H1 (cell line): ENCODE measurements at regions not wholly inside any gene's neighbourhood (a gene's known extent, or its start where the extent isn't known, plus 50 kb on each side); places are given as distances from the start of the nearest gene placed in this dataset.

Experiments used
- CTCF ChIA-PET: fragments of 300-600 bp; sonication (Branson Sonifier 250); formaldehyde crosslinking; loops from one replicate; lab custom pipeline; 2021; ENCODE audit not compliant: partially characterized antibody; lab: Charles Lee
- POLR2A ChIA-PET: fragments of 300-600 bp; sonication (Branson Sonifier 250); formaldehyde crosslinking; loops from one replicate; lab custom pipeline; 2021; ENCODE audit warnings: inconsistent platforms; ENCODE audit not compliant: partially characterized antibody; lab: Charles Lee
- DNase-seq, 2 experiments: peaks; one replicate each; pipeline versions ENCODE4 v3.0.0 to v3.0.0-alpha.2; 2010 to 2022; ENCODE audit warnings: low spot score in 2 of 2, low read depth in 1 of 2, mixed read lengths in 1 of 2
- FAIRE-seq: peaks from 2 replicates; lab custom pipeline; 2011; peaks lifted over from hg19 to GRCh38; lab: Jason Lieb, UNC
- H2AFZ ChIP-seq: 2 replicates; pipeline ENCODE4 v1.8.1; 2012; ENCODE audit warnings: low read length, inconsistent platforms
- H2AK5ac ChIP-seq: 2 replicates; pipeline ENCODE4 v1.6.1; 2013; ENCODE audit warnings: low read depth, low read length
- H2BK120ac ChIP-seq: replicated peaks from 2 replicates; pipeline ENCODE3; 2013; ENCODE audit warnings: low read depth, low read length, inconsistent platforms
- H2BK12ac ChIP-seq: 2 replicates; pipeline ENCODE4 v1.6.1; 2013; ENCODE audit warnings: low read depth, low read length
- H2BK15ac ChIP-seq: 2 replicates; pipeline ENCODE4 v1.6.1; 2013; ENCODE audit warnings: low read length
- H2BK20ac ChIP-seq: 2 replicates; pipeline ENCODE4 v1.6.1; 2013; ENCODE audit warnings: low read length
- H2BK5ac ChIP-seq: 2 replicates; pipeline ENCODE4 v1.6.1; 2013; ENCODE audit warnings: low read depth, low read length
- H3K14ac ChIP-seq: 2 replicates; pipeline ENCODE4 v1.6.1; 2013; ENCODE audit warnings: inconsistent platforms; ENCODE audit not compliant: insufficient read length
- H3K18ac ChIP-seq: 2 replicates; pipeline ENCODE4 v1.6.1; 2013; ENCODE audit warnings: low read length; ENCODE audit errors: extremely low read depth
- H3K23ac ChIP-seq: 2 replicates; pipeline ENCODE4 v1.6.1; 2013; ENCODE audit warnings: inconsistent platforms; ENCODE audit not compliant: insufficient read length
- H3K23me2 ChIP-seq: 2 replicates; pipeline ENCODE4 v1.6.1; 2013; ENCODE audit warnings: low read depth, low read length
- H3K27ac ChIP-seq: 2 replicates; pipeline ENCODE4 v1.6.1; 2011; ENCODE audit warnings: low read depth, low read length, inconsistent platforms
- H3K27me3 ChIP-seq, 4 experiments: replicated peaks in 1 of 4; 1 replicate in 1 of 4; 2 replicates in 3 of 4; pipeline versions ENCODE4 v1.6.1 to v1.8.1; 2011 to 2013; ENCODE audit warnings: low read length in 3 of 4, mild to moderate bottlenecking in 3 of 4, inconsistent platforms in 2 of 4, mixed read lengths in 2 of 4, moderate library complexity in 1 of 4; ENCODE audit not compliant: control insufficient read depth in 3 of 4, insufficient read depth in 3 of 4; ENCODE audit errors: extremely low read depth in 1 of 4
- H3K36me3 ChIP-seq, 4 experiments: 2 replicates each; pipeline versions ENCODE4 v1.6.1 to v1.8.1; 2011 to 2013; ENCODE audit warnings: mild to moderate bottlenecking in 4 of 4, low read length in 3 of 4, moderate library complexity in 2 of 4, control low read depth in 1 of 4, inconsistent platforms in 1 of 4; ENCODE audit not compliant: insufficient read depth in 4 of 4, control insufficient read depth in 2 of 4
- H3K4ac ChIP-seq: replicated peaks from 2 replicates; pipeline ENCODE3; 2013; ENCODE audit warnings: low read length, low read depth, mixed read lengths, inconsistent platforms; ENCODE audit not compliant: insufficient read length
- H3K4me1 ChIP-seq, 4 experiments: replicated peaks in 1 of 4; 1 replicate in 1 of 4; 2 replicates in 3 of 4; pipeline versions ENCODE4 v1.6.1 to v1.8.1; 2011 to 2013; ENCODE audit warnings: low read length in 3 of 4, inconsistent platforms in 2 of 4, mixed read lengths in 1 of 4; ENCODE audit not compliant: insufficient read depth in 4 of 4, control insufficient read depth in 3 of 4
- H3K4me2 ChIP-seq, 2 experiments: 2 replicates each; pipeline versions ENCODE4 v1.6.1 to v1.8.1; 2011 to 2013; ENCODE audit warnings: low read depth in 2 of 2, low read length in 2 of 2, control low read depth in 1 of 2, inconsistent platforms in 1 of 2, mild to moderate bottlenecking in 1 of 2; ENCODE audit not compliant: insufficient read depth in 1 of 2
- H3K4me3 ChIP-seq, 4 experiments: fragments of 200-600, 300-600 bp in 1 of 4; sonication (generic), shearing (Covaris generic), sonication (Bioruptor Twin) in 1 of 4; 2 replicates each; pipeline versions ENCODE4 v1.5.1 to v1.8.1; 2011 to 2016; ENCODE audit warnings: low read length in 4 of 4, low read depth in 3 of 4, control low read depth in 2 of 4, inconsistent platforms in 2 of 4, mild to moderate bottlenecking in 2 of 4, mixed read lengths in 1 of 4, moderate library complexity in 1 of 4; ENCODE audit not compliant: insufficient read depth in 2 of 4; ENCODE audit errors: extremely low read depth in 1 of 4
- H3K56ac ChIP-seq: replicated peaks from 2 replicates; pipeline ENCODE3; 2013; ENCODE audit warnings: low read depth, mild to moderate bottlenecking, mixed read lengths, low read length, inconsistent platforms; ENCODE audit not compliant: insufficient read length
- H3K79me1 ChIP-seq: 2 replicates; pipeline ENCODE4 v1.6.1; 2013; ENCODE audit warnings: low read depth, low read length, control low read depth
- H3K79me2 ChIP-seq, 2 experiments: 2 replicates each; pipeline versions ENCODE4 v1.6.1 to v1.8.1; 2012 to 2013; ENCODE audit warnings: low read length in 2 of 2, mild to moderate bottlenecking in 2 of 2, inconsistent platforms in 1 of 2; ENCODE audit not compliant: insufficient read depth in 2 of 2, control insufficient read depth in 1 of 2
- H3K9ac ChIP-seq, 4 experiments: replicated peaks in 1 of 4; 1 replicate in 1 of 4; 2 replicates in 3 of 4; pipeline versions ENCODE4 v1.6.1 to v1.8.1; 2011 to 2013; ENCODE audit warnings: low read depth in 3 of 4, low read length in 3 of 4, control low read depth in 2 of 4, mild to moderate bottlenecking in 2 of 4, moderate library complexity in 2 of 4, inconsistent platforms in 1 of 4; ENCODE audit errors: extremely low read depth in 1 of 4
- H3K9me3 ChIP-seq, 2 experiments: 2 replicates each; pipeline versions ENCODE4 v1.6.1 to v1.8.1; 2012 to 2013; ENCODE audit warnings: mild to moderate bottlenecking in 2 of 2, moderate library complexity in 2 of 2, control low read depth in 1 of 2, inconsistent platforms in 1 of 2, low read depth in 1 of 2, low read length in 1 of 2, mixed read lengths in 1 of 2; ENCODE audit not compliant: insufficient read depth in 2 of 2
- H4K20me1 ChIP-seq, 2 experiments: replicated peaks in 1 of 2; 2 replicates each; pipeline versions ENCODE3 to v1.8.1; 2011 to 2013; ENCODE audit warnings: inconsistent platforms in 2 of 2, low read length in 2 of 2, mild to moderate bottlenecking in 1 of 2; ENCODE audit not compliant: insufficient read depth in 2 of 2, control insufficient read depth in 1 of 2
- H4K5ac ChIP-seq: 2 replicates; pipeline ENCODE4 v1.6.1; 2013; ENCODE audit warnings: low read length, low read depth, mixed read lengths, inconsistent platforms; ENCODE audit not compliant: insufficient read length
- H4K8ac ChIP-seq: 2 replicates; pipeline ENCODE4 v1.8.0; 2013; ENCODE audit warnings: mild to moderate bottlenecking, moderate library complexity, low read length, inconsistent platforms; ENCODE audit not compliant: insufficient read depth; ENCODE audit errors: extremely low read depth
- H4K91ac ChIP-seq: replicated peaks from 2 replicates; pipeline ENCODE3; 2013; ENCODE audit warnings: low read length, mixed read lengths, inconsistent platforms; ENCODE audit not compliant: insufficient read length
- GABPA ChIP-seq: IDR thresholded peaks from 2 replicates; pipeline ENCODE4 v1.6.1; 2011; ENCODE audit warnings: mild to moderate bottlenecking, low read length, moderate library complexity, borderline replicate concordance; ENCODE audit not compliant: insufficient read depth
- KDM5A ChIP-seq: fragments of 200-600 bp; IDR thresholded peaks from 2 replicates; pipeline ENCODE4 v1.7.1; 2012; ENCODE audit warnings: mild to moderate bottlenecking, low read length, inconsistent platforms, mixed read lengths
- SIN3A ChIP-seq, 2 experiments: IDR thresholded peaks in 1 of 2; conservative IDR thresholded peaks in 1 of 2; 2 replicates each; pipeline ENCODE4 v1.6.1; 2011 to 2012; ENCODE audit warnings: low read length in 2 of 2, improper control_type of control experiment in 1 of 2, low read depth in 1 of 2, mild to moderate bottlenecking in 1 of 2
- TCF12 ChIP-seq: IDR thresholded peaks from 2 replicates; pipeline ENCODE4 v1.6.1; 2011; ENCODE audit warnings: low read depth, mild to moderate bottlenecking, low read length
- TEAD4 ChIP-seq: IDR thresholded peaks from 2 replicates; pipeline ENCODE4 v1.6.1; 2012; ENCODE audit warnings: low read depth, low read length, inconsistent platforms, mixed read lengths
- WGBS, 2 experiments: shearing (Covaris generic) in 1 of 2; methylation state at CpG; one replicate each; pipeline versions ENCODE4 v1.1.6 to v1.1.7; 2013 to 2015; ENCODE audit warnings: low lambda C conversion rate in 2 of 2, mixed read lengths in 2 of 2, inconsistent platforms in 1 of 2, low coverage in 1 of 2, missing lambda C conversion rate in 1 of 2; ENCODE audit not compliant: insufficient replicate concordance in 2 of 2, insufficient coverage in 1 of 2, insufficient read length in 1 of 2; ENCODE audit errors: extremely low coverage in 1 of 2, missing lambda C conversion rate in 1 of 2; 5-methylcytosine and 5-hydroxymethylcytosine counted together

GRCh38 chr10:31617757-31618156, 298.7 kb downstream of the ZEB1 start:
- Histone ChIP-seq H2BK20ac (no peak overlapping the region), H4K5ac (no peak overlapping the region), H2AFZ (no peak overlapping the region), H3K36me3 (no peaks in the 10 kb centered on the region), H3K4me2 (no peak overlapping the region), H3K79me1 (no peaks in the 10 kb centered on the region)
- DNase-seq = no peak
- POLR2A ChIA-PET = no interaction called here
- TF ChIP-seq KDM5A (no peak), GABPA (no peak), TEAD4 (no peak), TCF12 (no peak), SIN3A (conservative IDR thresholded peaks at IDR 0.05 in 1 of 2, IDR thresholded peaks at IDR 0.05 in 1 of 2; ENCODE audit: low read depth in 1 of 2, low read length in 2 of 2) (no peak)
- TF ChIP-seq, all 59 proteins: peak for 0
- Histone ChIP-seq H3K79me2 (no peaks in the 10 kb centered on the region), H2AK5ac (no peak overlapping the region), H2BK15ac (no peak overlapping the region), H2BK5ac (no peak overlapping the region), H3K56ac (no peak overlapping the region), H3K9me3 (no peaks in the 10 kb centered on the region), H2BK12ac (no peak overlapping the region), H4K91ac (no peak overlapping the region), H3K23ac (no peak overlapping the region), H3K27me3 (no peaks in the 10 kb centered on the region), H3K4ac (no peak overlapping the region), H4K8ac (no peak overlapping the region), H3K14ac (no peak overlapping the region), H3K23me2 (no peaks in the 10 kb centered on the region), H4K20me1 (no peaks in the 10 kb centered on the region), H3K4me3 (no peak overlapping the region), H3K4me1 (peaks cover 0 to 2% (median under 1%) of the 10 kb centered on the region in 4 experiments; a peak in 4 of 7 replicates), H3K27ac (no peak overlapping the region), H3K9ac (no peak overlapping the region), H3K18ac (no peak overlapping the region), H2BK120ac (no peak overlapping the region)
- no peak for FAIRE-seq
- 100% methylated on average over 2 of the region's 2 CpGs; no CpG with 5 or more reads in 1 of the 2 experiments for WGBS, 2 experiments
- CTCF ChIA-PET = interaction anchor here (0.9 kb wide), 1 partner anchor 14 kb away, joined by 3 read pairs; no protein-coding TSS in a partner anchor
